Esophagus squamous epithelium (tissue), 4 donors: ENCODE measurements at regions not wholly inside any gene's neighbourhood (a gene's known extent, or its start where the extent isn't known, plus 50 kb on each side); places are given as distances from the start of the nearest gene placed in this dataset.

Experiments
- POLR2A ChIP-seq, 4 donors: fragments of 450-650 bp; IDR thresholded peaks; one replicate each; pipeline ENCODE4 v1.6.1; 2017; ENCODE audit warnings: antibody characterized with exemption in 4 of 4, mild to moderate bottlenecking in 4 of 4, moderate library complexity in 3 of 4
- TF ChIP-seq, protein P1 (sequence below), 6 experiments: fragments of 450-650 bp in 4 of 6; fragments of 200-600 bp in 2 of 6; sonication (generic) in 2 of 6; IDR thresholded peaks; one replicate each; pipeline ENCODE4 v1.5.1; 2016 to 2019; ENCODE audit warnings: antibody characterized with exemption in 6 of 6, mild to moderate bottlenecking in 4 of 6, moderate library complexity in 4 of 6

DNA sequence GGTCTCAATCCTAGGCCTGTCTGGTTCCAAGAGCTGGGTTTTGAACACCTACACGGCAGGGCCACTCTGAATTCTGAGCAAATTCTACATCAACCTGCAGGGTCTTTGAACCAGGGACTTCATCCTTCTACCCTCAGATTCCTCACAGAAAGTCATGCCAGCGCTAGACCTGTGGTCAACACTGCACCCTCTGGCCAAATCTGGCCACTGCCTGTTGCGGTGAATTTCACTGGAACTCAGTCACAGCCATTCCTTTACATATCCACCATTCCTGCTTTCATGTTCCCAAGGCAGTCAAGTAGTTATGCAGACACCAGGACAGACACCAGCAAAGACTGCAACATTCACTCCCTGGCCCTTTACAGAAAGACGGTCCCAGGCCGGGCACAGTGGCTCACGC is 144.6 kb downstream of the C16orf95 start:
- TF ChIP-seq, protein P1, sequence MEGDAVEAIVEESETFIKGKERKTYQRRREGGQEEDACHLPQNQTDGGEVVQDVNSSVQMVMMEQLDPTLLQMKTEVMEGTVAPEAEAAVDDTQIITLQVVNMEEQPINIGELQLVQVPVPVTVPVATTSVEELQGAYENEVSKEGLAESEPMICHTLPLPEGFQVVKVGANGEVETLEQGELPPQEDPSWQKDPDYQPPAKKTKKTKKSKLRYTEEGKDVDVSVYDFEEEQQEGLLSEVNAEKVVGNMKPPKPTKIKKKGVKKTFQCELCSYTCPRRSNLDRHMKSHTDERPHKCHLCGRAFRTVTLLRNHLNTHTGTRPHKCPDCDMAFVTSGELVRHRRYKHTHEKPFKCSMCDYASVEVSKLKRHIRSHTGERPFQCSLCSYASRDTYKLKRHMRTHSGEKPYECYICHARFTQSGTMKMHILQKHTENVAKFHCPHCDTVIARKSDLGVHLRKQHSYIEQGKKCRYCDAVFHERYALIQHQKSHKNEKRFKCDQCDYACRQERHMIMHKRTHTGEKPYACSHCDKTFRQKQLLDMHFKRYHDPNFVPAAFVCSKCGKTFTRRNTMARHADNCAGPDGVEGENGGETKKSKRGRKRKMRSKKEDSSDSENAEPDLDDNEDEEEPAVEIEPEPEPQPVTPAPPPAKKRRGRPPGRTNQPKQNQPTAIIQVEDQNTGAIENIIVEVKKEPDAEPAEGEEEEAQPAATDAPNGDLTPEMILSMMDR (IDR thresholded peaks at IDR 0.05), result no peak
- no peak for TF ChIP-seq POLR2A (IDR thresholded peaks at IDR 0.05)
